Hematopoietic multipotent progenitor cell treated with erythropoietin and hydrocortisone succinate and interleukin-3 and kit ligand, for 17 days (in vitro differentiated cells): ENCODE measurements at regions not wholly inside any gene's neighbourhood (a gene's known extent, or its start where the extent isn't known, plus 50 kb on each side); places are given as distances from the start of the nearest gene placed in this dataset.

ENCODE experiments used
- DNase-seq: peaks from one replicate; pipeline ENCODE4 v3.0.0-alpha.2; 2015; ENCODE audit warnings: low spot score

DNA sequence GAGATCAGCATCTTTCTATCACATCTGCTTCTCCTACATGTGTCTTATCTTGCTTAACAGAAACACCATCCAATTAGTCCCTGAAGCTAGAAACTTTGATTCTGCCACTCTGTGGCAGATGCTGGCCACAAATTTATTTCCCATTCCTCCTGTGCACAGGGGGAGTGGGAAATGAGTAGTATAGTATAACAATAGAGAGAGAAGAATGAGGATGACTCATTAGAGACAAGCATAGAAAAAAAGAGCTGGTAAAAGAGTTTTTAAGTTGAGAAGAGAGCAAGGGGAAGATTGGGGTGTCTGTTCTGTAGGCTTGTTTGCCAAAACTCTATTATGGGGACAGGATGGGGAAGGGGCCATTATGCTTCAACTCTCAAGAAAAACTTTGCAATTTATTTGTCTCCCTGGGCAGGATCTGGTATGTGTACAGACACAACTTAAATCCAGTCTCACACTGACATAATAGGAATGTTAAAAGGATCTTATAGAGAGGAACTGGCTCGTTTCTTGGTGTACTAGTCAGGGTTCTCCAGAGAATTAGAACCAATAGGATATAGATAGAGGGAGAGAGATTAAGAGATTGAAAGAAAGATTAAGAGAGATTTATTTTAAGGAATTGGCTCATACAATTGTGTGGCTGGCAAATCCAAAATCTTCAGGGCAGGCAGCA is 142.6 kb upstream of the CPSF6 start:
- DNase-seq = no peak

DNA sequence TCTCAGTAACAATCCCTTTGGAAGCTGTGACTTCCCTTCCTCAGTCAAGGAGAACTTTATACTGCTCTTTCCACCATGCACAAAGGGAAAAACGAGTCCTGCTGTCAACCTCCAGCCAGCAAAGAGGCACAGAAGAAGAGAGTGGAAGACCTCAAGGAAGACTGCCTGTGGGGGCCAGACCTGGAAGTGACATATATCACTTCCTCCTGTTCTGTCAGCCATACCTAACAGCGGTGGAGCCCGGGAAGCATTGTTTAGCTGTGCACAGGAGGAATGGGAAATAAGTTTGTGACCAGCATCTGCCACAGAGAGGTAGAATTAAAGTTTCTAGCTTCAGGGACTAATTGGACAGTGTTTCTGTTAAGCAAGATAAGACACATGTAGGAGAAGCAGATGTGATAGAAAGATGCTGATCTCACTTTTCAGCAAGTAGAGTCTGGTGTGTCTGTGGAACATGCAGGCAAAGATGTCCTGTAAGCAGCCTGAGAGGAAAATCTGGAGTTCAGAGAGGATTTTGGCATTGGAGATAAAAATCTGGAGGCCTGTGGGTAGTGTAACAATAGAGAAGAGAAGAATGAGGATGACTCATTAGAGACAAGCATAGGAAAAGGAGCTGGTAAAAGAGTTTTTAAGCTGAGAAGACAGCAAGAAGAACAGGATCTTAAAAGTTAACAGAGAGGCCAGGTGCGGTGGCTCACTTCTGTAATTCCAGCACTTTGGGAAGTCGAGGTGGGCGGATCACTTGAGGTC is 141.6 kb upstream of the CPSF6 start:
- no peak for DNase-seq

DNA sequence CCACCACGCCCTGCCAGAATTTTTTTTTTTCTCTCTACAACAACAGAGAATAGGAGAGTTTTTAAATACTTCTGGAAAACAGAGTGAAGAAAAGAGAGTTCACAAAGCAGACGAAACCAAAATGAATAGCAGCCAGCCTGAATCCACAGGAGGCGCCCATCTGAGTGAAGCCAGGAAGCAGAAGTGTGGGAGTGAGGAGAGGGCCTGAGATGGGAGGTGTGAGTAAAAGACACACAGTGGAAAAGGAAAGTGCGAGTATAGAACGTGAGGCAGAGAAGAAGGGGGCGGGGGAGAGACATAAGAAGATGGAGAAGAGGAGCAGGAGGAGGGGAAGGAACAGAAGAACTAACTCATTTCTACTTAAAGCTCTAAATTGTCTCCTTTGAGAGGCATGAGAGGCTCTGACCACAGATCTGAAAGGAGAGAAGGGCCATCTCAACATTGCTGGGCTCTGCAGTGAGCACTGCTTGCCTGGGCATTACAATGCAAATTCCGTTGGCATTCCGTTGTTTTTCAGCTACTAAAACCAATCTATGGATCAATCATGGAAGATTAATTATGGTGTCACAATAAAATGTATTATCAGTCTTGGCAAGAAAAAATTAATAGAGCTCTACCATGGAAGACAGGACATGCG is 140.1 kb upstream of the CPSF6 start:
- DNase-seq = no peak

- no peak for DNase-seq
Measured at GRCh38 chr12:69101505-69101904, 137.9 kb upstream of the CPSF6 start.

GRCh38 chr12:69102856-69103255 is 136.5 kb upstream of the CPSF6 start:
- DNase-seq = no peak

DNA sequence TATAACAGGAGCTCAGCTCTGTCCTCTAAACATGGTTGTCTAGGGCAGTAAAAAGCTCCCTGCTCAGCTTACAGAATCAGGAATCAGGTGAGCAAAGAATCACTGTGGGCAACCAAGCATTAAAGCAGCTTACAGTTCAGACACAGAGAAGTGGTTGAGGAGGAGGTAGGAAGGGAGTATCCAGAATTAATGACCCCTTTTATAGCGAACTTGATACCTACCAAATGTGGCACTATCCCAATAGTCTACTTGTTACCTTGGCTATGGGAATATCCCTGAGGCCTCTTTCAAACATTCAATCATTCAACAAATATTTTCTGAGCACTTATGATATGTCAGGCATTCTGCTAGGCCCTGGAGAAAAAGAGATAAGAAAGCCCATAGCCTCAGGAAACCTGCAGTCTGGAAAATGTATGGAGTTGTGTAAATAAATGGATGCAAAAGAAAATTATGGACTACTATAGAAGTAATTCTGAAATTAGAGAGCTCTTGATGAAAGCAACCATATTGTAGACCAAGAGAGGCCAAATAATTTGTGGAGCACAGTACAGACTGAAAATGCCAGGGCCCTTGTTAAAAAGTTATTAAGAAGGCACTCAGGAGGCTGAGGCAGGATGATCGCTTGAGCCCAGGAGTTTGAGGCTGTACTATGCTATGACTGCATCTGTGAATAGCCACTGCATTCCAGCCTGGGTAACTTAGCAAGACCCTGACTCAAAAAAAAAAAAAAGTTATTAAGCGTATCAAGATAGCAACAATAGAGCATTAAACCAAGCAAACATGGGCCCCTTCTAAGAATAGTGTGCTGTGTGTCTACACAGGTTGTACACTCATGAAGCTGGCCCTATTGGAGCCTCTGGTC is 134.0 kb upstream of the CPSF6 start:
- DNase-seq = no peak

GRCh38 chr12:69106482-69107118 is 132.8 kb upstream of the CPSF6 start:
- no peak for DNase-seq

DNA sequence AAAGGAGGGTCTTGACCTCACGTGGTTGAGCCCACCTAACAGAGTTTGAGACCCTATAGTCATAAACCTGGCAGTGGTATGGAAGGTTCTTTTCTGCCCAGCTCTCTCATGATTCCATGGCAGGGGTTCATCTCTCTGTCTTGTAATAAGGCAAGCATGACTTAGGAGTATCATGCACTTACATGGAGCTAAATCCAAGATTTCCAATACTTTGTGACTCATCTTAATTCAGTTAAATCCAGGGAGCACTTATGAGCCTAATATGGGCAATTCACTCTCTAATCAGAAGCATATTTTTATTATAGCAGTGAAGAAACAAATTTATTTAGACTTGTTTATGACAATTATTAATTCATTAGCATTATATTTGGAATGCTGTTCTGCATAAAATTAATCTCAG is 131.8 kb upstream of the CPSF6 start:
- no peak for DNase-seq

- no peak for DNase-seq
Measured at GRCh38 chr12:69108037-69108436, 131.3 kb upstream of the CPSF6 start.

DNA sequence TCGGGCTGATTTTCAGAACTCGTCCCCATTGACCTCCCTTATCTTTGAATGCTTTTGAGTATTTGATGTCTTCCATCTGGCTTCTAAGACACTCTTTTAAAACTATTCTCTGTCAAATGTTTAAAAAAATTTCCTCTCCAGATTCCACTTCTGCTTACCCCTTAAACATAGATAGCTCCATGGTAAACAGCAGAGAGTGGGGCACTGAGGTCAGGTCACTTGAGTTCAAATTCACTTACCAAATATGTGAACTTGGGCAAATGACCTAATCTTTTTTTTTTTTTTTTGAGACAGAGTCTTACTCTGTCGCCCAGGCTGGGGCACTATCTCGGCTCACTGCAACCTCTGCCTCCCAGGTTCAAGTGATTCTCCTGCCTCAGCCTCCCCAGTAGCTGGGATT is 126.8 kb upstream of the CPSF6 start:
- no peak for DNase-seq

DNA sequence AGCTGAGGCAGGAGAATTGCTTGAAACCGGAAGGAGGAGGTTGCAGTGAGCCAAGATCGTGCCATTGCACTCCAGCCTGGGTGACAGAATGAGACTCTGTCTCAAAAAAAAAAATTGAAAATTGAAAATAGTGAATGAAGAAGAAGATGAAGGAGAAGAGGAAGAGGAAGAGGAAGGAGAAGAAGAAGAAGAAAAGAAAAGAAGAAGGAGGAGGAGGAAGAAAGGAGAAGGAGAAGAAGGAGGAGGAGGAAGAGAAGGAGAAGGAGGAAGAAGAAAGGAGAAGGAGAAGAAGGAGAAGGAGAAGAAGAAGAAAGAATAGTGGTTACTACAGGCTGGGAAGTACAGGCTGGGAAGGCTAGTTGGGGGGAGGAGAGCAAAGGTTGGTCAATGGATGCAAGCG is 124.3 kb upstream of the CPSF6 start:
- DNase-seq = no peak

- DNase-seq = no peak
Measured at GRCh38 chr12:69115951-69116350, 123.4 kb upstream of the CPSF6 start.

DNA sequence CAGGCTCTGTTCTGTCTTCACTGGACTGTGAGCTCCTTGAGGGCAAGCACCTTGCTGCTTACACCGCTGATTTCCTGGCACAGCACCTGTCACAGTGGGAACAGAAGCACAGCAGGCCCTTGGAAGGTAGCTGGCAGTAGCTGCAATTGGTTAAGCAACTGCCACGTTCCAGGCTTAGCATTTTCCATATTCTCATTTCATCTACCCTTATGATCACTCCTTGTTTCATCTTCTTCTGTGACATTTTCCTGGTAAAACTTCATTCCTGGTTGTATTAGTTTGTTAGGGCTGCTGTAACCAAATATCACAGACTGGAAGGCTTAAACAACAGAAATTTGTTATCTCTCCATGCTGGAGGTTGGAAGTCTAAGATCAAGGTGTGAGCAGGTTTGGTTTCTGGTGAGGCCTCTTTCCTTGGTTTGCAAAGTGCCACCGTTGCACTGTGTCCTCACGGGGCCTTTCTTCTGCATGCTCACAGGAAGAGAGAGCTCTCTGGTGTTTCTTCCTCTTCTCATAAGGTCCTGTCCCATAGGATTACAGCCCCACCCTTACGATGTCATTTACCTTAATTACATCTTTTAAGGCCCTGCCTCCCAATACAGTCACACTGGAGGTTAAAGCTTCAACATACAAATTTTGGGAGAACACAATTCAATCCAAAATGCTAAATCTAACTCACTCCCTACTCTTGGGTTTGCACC is 121.7 kb upstream of the CPSF6 start:
- no peak for DNase-seq

- DNase-seq = no peak
Measured at GRCh38 chr12:69118516-69118915, 120.9 kb upstream of the CPSF6 start.

- DNase-seq = no peak
Measured at GRCh38 chr12:69119770-69120169, 119.6 kb upstream of the CPSF6 start.

DNA sequence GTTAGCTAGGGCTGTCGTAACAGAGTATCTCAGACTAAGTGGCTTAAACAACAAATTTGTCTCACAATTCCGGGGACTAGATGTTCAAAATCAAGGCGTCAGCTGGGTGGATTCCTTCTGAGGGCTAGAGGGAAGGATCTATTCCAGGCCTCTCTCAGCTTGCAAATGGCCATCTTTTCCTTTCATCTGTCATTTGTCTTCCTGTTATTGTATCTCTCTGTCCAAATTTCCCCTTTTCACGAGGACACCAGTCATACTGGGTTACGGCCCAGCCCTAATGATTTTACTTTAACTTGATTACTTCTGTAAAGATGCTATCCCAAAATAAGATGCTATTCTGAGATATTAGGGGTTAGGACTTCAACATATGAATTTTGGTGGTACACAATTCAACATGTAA is 119.0 kb upstream of the CPSF6 start:
- no peak for DNase-seq

DNA sequence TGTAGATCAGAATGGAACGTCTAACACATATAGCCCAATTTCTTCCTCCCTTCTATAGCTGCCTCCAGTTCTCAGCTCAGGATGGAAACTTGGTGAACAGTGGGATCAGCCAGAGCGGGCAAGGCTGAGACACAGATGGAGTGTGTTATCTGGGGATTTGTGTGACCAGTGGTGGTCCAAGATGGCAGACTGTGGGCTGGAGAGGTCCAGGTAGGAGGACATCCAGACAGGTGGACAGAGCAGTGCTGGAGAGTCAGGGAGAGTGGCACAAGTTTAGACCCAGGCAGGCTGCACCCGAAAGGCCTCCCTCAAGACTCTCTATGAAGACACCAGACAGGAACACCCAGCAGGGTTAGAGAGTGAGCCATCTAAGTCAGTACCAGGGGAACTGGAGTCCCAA is 116.1 kb upstream of the CPSF6 start:
- no peak for DNase-seq

GRCh38 chr12:69123919-69124638 is 115.3 kb upstream of the CPSF6 start:
- DNase-seq = no peak

- DNase-seq = no peak
Measured at GRCh38 chr12:69129017-69129416, 110.4 kb upstream of the CPSF6 start.

GRCh38 chr12:69129564-69129963 is 109.8 kb upstream of the CPSF6 start:
- DNase-seq = no peak

GRCh38 chr12:69130064-69130463 is 109.3 kb upstream of the CPSF6 start:
- no peak for DNase-seq
